Thyroid gland (tissue), 4 donors: ENCODE measurements at regions not wholly inside any gene's neighbourhood (a gene's known extent, or its start where the extent isn't known, plus 50 kb on each side); places are given as distances from the start of the nearest gene placed in this dataset.

ENCODE experiments used
- CTCF ChIP-seq, 6 experiments: fragments of 200-600 bp in 3 of 6; fragments of 450-650 bp in 3 of 6; sonication (generic) in 3 of 6; IDR thresholded peaks; one replicate each; pipeline ENCODE4 v1.5.1; 2016 to 2019; ENCODE audit warnings: antibody characterized with exemption in 6 of 6, mild to moderate bottlenecking in 2 of 6, inconsistent platforms in 1 of 6, moderate library complexity in 1 of 6
- POLR2A ChIP-seq, 2 donors: fragments of 450-650 bp; IDR thresholded peaks; one replicate each; pipeline ENCODE4 v1.6.1; 2017; ENCODE audit warnings: antibody characterized with exemption in 2 of 2, mild to moderate bottlenecking in 2 of 2, moderate library complexity in 1 of 2

DNA sequence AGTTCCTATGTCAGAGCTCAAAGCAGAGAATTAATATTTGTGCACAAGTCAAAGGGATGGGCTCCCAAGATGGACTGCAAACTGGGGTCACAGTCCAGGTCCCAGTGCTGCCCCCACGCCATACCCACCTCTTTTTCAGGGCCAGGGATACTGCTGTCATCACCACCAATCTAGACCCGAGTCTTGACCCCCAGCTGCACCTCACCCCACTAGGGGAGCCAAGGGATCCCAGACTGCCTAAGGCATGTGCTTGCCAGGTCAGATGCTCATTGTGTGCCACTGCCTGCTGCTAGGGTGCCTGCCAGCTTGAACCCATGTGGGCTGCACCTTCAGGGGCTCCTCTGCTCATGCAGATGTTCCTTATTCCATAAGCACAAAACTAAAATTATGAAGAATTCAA, 215.6 kb upstream of the NREP start:
- no peak for TF ChIP-seq POLR2A (IDR thresholded peaks at IDR 0.05)
- TF ChIP-seq CTCF (IDR thresholded peaks at IDR 0.05): no peak
